OCI-LY3 (cell line): ENCODE measurements at regions not wholly inside any gene's neighbourhood (a gene's known extent, or its start where the extent isn't known, plus 50 kb on each side); places are given as distances from the start of the nearest gene placed in this dataset.

Source experiments
- H2AFZ ChIP-seq: fragments of 200-600, 300-600 bp; shearing (Covaris generic); 2 replicates; pipeline ENCODE4 v1.6.0; 2014; ENCODE audit warnings: antibody characterized with exemption, low read depth, low read length
- H3K27ac ChIP-seq: fragments of 200-600, 300-600 bp; sonication (generic); 2 replicates; pipeline ENCODE4 v1.5.1; 2014; ENCODE audit warnings: mild to moderate bottlenecking, low read length, moderate library complexity, mixed read lengths
- H3K27me3 ChIP-seq: fragments of 200-600, 300-600 bp; sonication (generic); 2 replicates; pipeline ENCODE4 v1.6.1; 2014; ENCODE audit warnings: low read depth, low read length, mixed read lengths
- H3K36me3 ChIP-seq: fragments of 200-600, 300-600 bp; sonication (generic); replicated peaks from 2 replicates; pipeline ENCODE3; 2014; ENCODE audit warnings: low read depth, low read length, mixed read lengths
- H3K4me1 ChIP-seq: fragments of 300-600, 200-600 bp; sonication (generic); 2 replicates; pipeline ENCODE4 v1.6.1; 2014; ENCODE audit warnings: low read length, mixed read lengths
- H3K4me2 ChIP-seq: fragments of 200-600, 300-600 bp; sonication (generic); 2 replicates; pipeline ENCODE4 v1.6.1; 2014; ENCODE audit warnings: low read length, mixed read lengths
- H3K4me3 ChIP-seq: fragments of 300-600, 200-600 bp; sonication (generic); 2 replicates; pipeline ENCODE4 v1.5.1; 2014; ENCODE audit warnings: antibody characterized with exemption, mild to moderate bottlenecking, low read length, moderate library complexity
- H3K79me2 ChIP-seq: fragments of 300-600, 200-600 bp; shearing (Covaris generic); 2 replicates; pipeline ENCODE4 v1.6.1; 2014; ENCODE audit warnings: mild to moderate bottlenecking, low read length, mixed read lengths
- H3K9ac ChIP-seq: fragments of 300-600, 200-600 bp; shearing (Covaris generic); 2 replicates; pipeline ENCODE4 v1.6.0; 2014; ENCODE audit warnings: mild to moderate bottlenecking, low read length, moderate library complexity
- H3K9me3 ChIP-seq: fragments of 200-600, 300-600 bp; shearing (Covaris generic); 2 replicates; pipeline ENCODE4 v1.6.1; 2014; ENCODE audit warnings: low read length, mixed read lengths; ENCODE audit not compliant: insufficient read depth
- H4K20me1 ChIP-seq: fragments of 200-600, 300-600 bp; sonication (generic); 2 replicates; pipeline ENCODE4 v1.6.1; 2016; ENCODE audit warnings: low read length, mixed read lengths; ENCODE audit not compliant: insufficient read depth
- CTCF ChIP-seq: fragments of 200-600, 300-600 bp; sonication (generic); IDR thresholded peaks from 2 replicates; pipeline ENCODE4 v1.5.1; 2014; ENCODE audit warnings: antibody characterized with exemption, low read length, low read depth
- EZH2phosphoT487 ChIP-seq: fragments of 200-600 bp; shearing (Covaris generic); IDR thresholded peaks from 2 replicates; pipeline ENCODE4 v1.6.1; 2018; ENCODE audit warnings: antibody characterized with exemption, mixed run types, low read depth

- no peaks in the 10 kb centered on the region for H3K4me1 ChIP-seq
- H3K9me3 ChIP-seq: no peaks in the 10 kb centered on the region
- no peaks in the 10 kb centered on the region for H3K79me2 ChIP-seq
- no peaks in the 10 kb centered on the region for H3K27me3 ChIP-seq
- no peaks in the 10 kb centered on the region for H3K36me3 ChIP-seq
- no peak overlapping the region for H3K27ac ChIP-seq
- no peak for TF ChIP-seq CTCF
- TF ChIP-seq EZH2phosphoT487: no peak
- H2AFZ ChIP-seq: no peak overlapping the region
- H3K9ac ChIP-seq: no peak overlapping the region
- H3K4me2 ChIP-seq: no peak overlapping the region
- H3K4me3 ChIP-seq: no peak overlapping the region
- no peaks in the 10 kb centered on the region; the same call in 1 of the 2 replicates for H4K20me1 ChIP-seq
Observed at GRCh38 chr22:48556222-48556621, 1271.5 kb downstream of the BRD1 start.

DNA sequence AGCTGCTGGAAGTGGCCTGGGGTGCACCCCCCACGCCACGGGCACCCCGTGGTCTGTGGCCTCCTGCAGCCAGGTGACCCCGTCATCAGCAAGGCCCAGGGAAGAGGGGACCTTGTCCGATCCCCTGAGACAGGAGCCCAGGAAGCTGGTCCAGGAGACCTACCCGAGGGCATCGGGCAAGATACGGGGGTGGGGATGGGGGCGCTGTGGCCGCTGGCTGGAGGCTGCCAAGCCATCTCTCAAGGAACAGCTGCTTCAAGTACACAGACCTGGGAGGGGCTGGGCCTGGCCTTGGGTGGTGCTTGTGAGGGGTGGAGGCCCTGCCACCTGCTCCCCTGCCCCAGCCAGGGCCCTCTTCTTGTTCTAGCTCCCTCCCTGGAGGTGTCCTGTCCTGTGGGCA is 1272.1 kb downstream of the BRD1 start:
- Histone ChIP-seq H3K36me3 (no peaks in the 10 kb centered on the region), H3K4me1 (no peaks in the 10 kb centered on the region), H2AFZ (no peak overlapping the region), H3K27ac (no peak overlapping the region), H3K9me3 (no peaks in the 10 kb centered on the region), H3K4me2 (no peak overlapping the region), H3K79me2 (no peaks in the 10 kb centered on the region), H3K27me3 (no peaks in the 10 kb centered on the region), H3K4me3 (no peak overlapping the region), H4K20me1 (no peaks in the 10 kb centered on the region; the same call in 1 of the 2 replicates), H3K9ac (no peak overlapping the region)
- TF ChIP-seq CTCF (no peak), EZH2phosphoT487 (no peak)

GRCh38 chr22:48554893-48555572 is 1272.6 kb downstream of the BRD1 start:
- no peaks in the 10 kb centered on the region for H3K27me3 ChIP-seq
- H4K20me1 ChIP-seq: no peaks in the 10 kb centered on the region; the same call in 1 of the 2 replicates
- no peaks in the 10 kb centered on the region for H3K4me1 ChIP-seq
- H3K4me2 ChIP-seq: no peak overlapping the region
- H3K9me3 ChIP-seq: no peaks in the 10 kb centered on the region
- H2AFZ ChIP-seq: no peak overlapping the region
- H3K4me3 ChIP-seq: no peak overlapping the region
- H3K9ac ChIP-seq: no peak overlapping the region
- no peaks in the 10 kb centered on the region for H3K36me3 ChIP-seq
- H3K79me2 ChIP-seq: no peaks in the 10 kb centered on the region
- TF ChIP-seq CTCF (no peak), EZH2phosphoT487 (no peak)
- no peak overlapping the region for H3K27ac ChIP-seq

DNA sequence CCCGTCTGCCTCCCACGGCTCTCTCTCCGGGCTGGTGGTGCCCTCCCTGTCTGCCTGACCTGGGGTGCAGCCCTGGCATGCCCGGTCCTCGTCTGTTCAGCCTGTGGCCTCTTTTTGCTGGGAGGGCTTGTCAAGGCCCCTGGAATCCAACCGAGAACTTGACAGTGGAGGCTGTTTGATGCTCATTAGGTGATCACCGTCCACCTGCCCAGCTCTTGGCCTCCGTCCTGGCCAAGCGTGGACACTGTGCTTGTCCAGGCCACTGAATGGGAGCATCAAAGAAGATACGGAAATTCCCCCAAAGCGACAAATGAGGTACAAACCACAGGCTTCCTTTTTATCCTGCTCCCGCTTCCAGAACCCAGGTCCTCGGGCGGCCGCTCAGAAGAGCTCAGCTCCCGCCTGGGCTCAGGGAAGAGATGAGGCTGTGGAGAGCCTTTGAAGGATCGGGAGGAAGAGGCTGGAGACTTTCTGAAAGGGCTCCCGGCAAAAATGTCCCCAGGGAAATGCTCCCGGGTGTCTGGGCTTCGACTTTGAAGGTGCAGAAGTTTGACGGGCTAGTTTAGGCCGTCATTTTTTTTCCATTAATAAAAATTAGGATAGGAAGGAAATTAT is 1273.9 kb downstream of the BRD1 start:
- Histone ChIP-seq H4K20me1 (no peaks in the 10 kb centered on the region; the same call in 1 of the 2 replicates), H3K36me3 (no peaks in the 10 kb centered on the region), H3K27ac (no peak overlapping the region), H3K9me3 (no peaks in the 10 kb centered on the region), H3K4me2 (no peak overlapping the region), H3K79me2 (no peaks in the 10 kb centered on the region), H3K27me3 (no peaks in the 10 kb centered on the region), H3K9ac (no peak overlapping the region), H2AFZ (no peak overlapping the region), H3K4me1 (no peaks in the 10 kb centered on the region), H3K4me3 (no peak overlapping the region)
- TF ChIP-seq EZH2phosphoT487 (no peak), CTCF (no peak)
